Bronchial epithelial cell (primary cell): ENCODE measurements at regions not wholly inside any gene's neighbourhood (a gene's known extent, or its start where the extent isn't known, plus 50 kb on each side); places are given as distances from the start of the nearest gene placed in this dataset.
"Not testable (repeated sequence)": the region's sequence is repeated elsewhere in the genome, so short reads cannot be mapped to it uniquely, and the experiment has no call there.

Source experiments
- DNase-seq: peaks from one replicate; pipeline ENCODE4 v3.0.0-alpha.2; 2010; ENCODE audit warnings: low read depth
- FAIRE-seq: peaks from 2 replicates; lab custom pipeline; 2011; peaks lifted over from hg19 to GRCh38; lab: Jason Lieb, UNC
- H3K27me3 ChIP-seq: 2 replicates; pipeline ENCODE4 v1.5.1; 2011; ENCODE audit warnings: low read length; ENCODE audit not compliant: control insufficient read depth, insufficient read depth
- H3K36me3 ChIP-seq: 2 replicates; pipeline ENCODE4 v1.5.1; 2011; ENCODE audit warnings: low read length; ENCODE audit not compliant: control insufficient read depth, insufficient read depth
- H3K4me3 ChIP-seq: 2 replicates; pipeline ENCODE4 v1.5.1; 2011; ENCODE audit warnings: mild to moderate bottlenecking, low read depth, low read length, control low read depth
- CTCF ChIP-seq: IDR thresholded peaks from 2 replicates; pipeline ENCODE4 v1.5.1; 2011; ENCODE audit warnings: mild to moderate bottlenecking, moderate library complexity, low read length, control low read depth, inconsistent platforms; ENCODE audit not compliant: insufficient read depth, severe bottlenecking

- H3K27me3 ChIP-seq, result no peaks in the 10 kb centered on the region
- H3K4me3 ChIP-seq, result no peak overlapping the region
- DNase-seq, result no peak
- no peaks in the 10 kb centered on the region for H3K36me3 ChIP-seq
- TF ChIP-seq CTCF, result no peak
- FAIRE-seq, result no peak
These were observed 158.5 kb upstream of the SH3BP4 start for GRCh38 chr2:234793212-234793785.

GRCh38 chr2:234792621-234793022, 159.2 kb upstream of the SH3BP4 start:
- Histone ChIP-seq H3K36me3 (no peaks in the 10 kb centered on the region), H3K4me3 (no peak overlapping the region), H3K27me3 (no peaks in the 10 kb centered on the region)
- no peak for FAIRE-seq
- TF ChIP-seq CTCF, result no peak
- no peak for DNase-seq

- DNase-seq, FAIRE-seq, H3K4me3 ChIP-seq, H3K36me3 ChIP-seq, H3K27me3 ChIP-seq: not testable (repeated sequence)
These were observed 159.7 kb upstream of the SH3BP4 start for GRCh38 chr2:234792096-234792495.

GRCh38 chr2:234790380-234790779, 161.4 kb upstream of the SH3BP4 start:
- Histone ChIP-seq H3K36me3 (no peaks in the 10 kb centered on the region), H3K4me3 (no peak overlapping the region), H3K27me3 (no peaks in the 10 kb centered on the region)
- no peak for DNase-seq
- no peak for FAIRE-seq
- TF ChIP-seq CTCF, result no peak

- no peak for DNase-seq
- Histone ChIP-seq H3K36me3 (no peaks in the 10 kb centered on the region), H3K4me3 (no peak overlapping the region), H3K27me3 (no peaks in the 10 kb centered on the region)
- TF ChIP-seq CTCF, result no peak
- FAIRE-seq, result peak; percentile 32
These were observed 162.1 kb upstream of the SH3BP4 start for GRCh38 chr2:234789556-234790325.

- no peaks in the 10 kb centered on the region for H3K36me3 ChIP-seq
- H3K27me3 ChIP-seq, result no peaks in the 10 kb centered on the region
- FAIRE-seq (no peak), DNase-seq (no peak)
- H3K4me3 ChIP-seq, result no peak overlapping the region
- no peak for TF ChIP-seq CTCF
These were observed 163.0 kb upstream of the SH3BP4 start for GRCh38 chr2:234788841-234789240.
